ENCODE measurements at regions not wholly inside any gene's neighbourhood (a gene's known extent, or its start where the extent isn't known, plus 50 kb on each side); places are given as distances from the start of the nearest gene placed in this dataset.

- no peak overlapping the region for H3K4me3 ChIP-seq
- no peak overlapping the region for H3K27ac ChIP-seq
- in situ Hi-C loops (cut with MboI; ENCODE audit: low pct_unique_long_range_greater_than_20kb in 2 of 9, low sequenced_read_pairs in 9 of 9, unreplicated experiment in 9 of 9): no loop called here
- WGBS, 10 experiments: 0 to 87% (median 42%) methylated on average over 1 to 3 of the region's 3 CpGs; no CpG with 5 or more reads in 3 of the 10 experiments
- H3K4me1 ChIP-seq (replicated peaks in 1 of 2): no peaks in the 10 kb centered on the region
- ATAC-seq (replicated peaks in 6 of 8): peak in 4 of 8 experiments; percentile 38 to 83 (median 60)
These were observed 72.2 kb downstream of the PRDM9 start for GRCh38 chr5:23579566-23579965.

GRCh38 chr5:23583081-23583480 lies 75.7 kb downstream of the PRDM9 start:
- WGBS, 10 experiments: 0 to 100% (median 73%) methylated on average over 1 to 3 of the region's 3 CpGs; no CpG with 5 or more reads in 1 of the 10 experiments
- Histone ChIP-seq H3K4me1 (replicated peaks in 1 of 2) (peaks cover 0 to 4% of the 10 kb centered on the region in 2 donors), H3K4me3 (no peak overlapping the region), H3K27ac (no peak overlapping the region)
- no peak for ATAC-seq (replicated peaks in 6 of 8)
- in situ Hi-C loops (cut with MboI; ENCODE audit: low pct_unique_long_range_greater_than_20kb in 2 of 9, low sequenced_read_pairs in 9 of 9, unreplicated experiment in 9 of 9): no loop called here

- Histone ChIP-seq H3K4me3 (no peak overlapping the region), H3K4me1 (replicated peaks in 1 of 2) (peaks cover 0 to 16% of the 10 kb centered on the region in 2 donors), H3K27ac (no peak overlapping the region)
- ATAC-seq (replicated peaks in 6 of 8): peak in 5 of 8 experiments; percentile 96 to 99 (median 99)
- in situ Hi-C loops (cut with MboI; ENCODE audit: low pct_unique_long_range_greater_than_20kb in 2 of 9, low sequenced_read_pairs in 9 of 9, unreplicated experiment in 9 of 9): no loop called here
- WGBS, 10 experiments: 0 to 68% (median 56%) methylated on average over 1 to 3 of the region's 3 CpGs; no CpG with 5 or more reads in 3 of the 10 experiments
These were observed 81.5 kb downstream of the PRDM9 start for GRCh38 chr5:23588841-23589326.

GRCh38 chr5:23591250-23591649 lies 83.8 kb downstream of the PRDM9 start:
- WGBS, 10 experiments: 0 to 100% (median 47%) methylated on average over 2 to 4 of the region's 4 CpGs; no CpG with 5 or more reads in 2 of the 10 experiments
- in situ Hi-C loops (cut with MboI; ENCODE audit: low pct_unique_long_range_greater_than_20kb in 2 of 9, low sequenced_read_pairs in 9 of 9, unreplicated experiment in 9 of 9): no loop called here
- no peak for ATAC-seq (replicated peaks in 6 of 8)

GRCh38 chr5:23606927-23607326 lies 99.5 kb downstream of the PRDM9 start:
- WGBS, 10 experiments: 23 to 100% (median 55%) methylated on average over 1 to 2 of the region's 2 CpGs; no CpG with 5 or more reads in 1 of the 10 experiments
- peak in 3 of 8 experiments; percentile 47 to 73 (median 64) for ATAC-seq (replicated peaks in 6 of 8)
- Histone ChIP-seq H3K4me3 (no peak overlapping the region), H3K4me1 (replicated peaks in 1 of 2) (no peaks in the 10 kb centered on the region), H3K27ac (no peak overlapping the region)
- in situ Hi-C loops (cut with MboI; ENCODE audit: low pct_unique_long_range_greater_than_20kb in 2 of 9, low sequenced_read_pairs in 9 of 9, unreplicated experiment in 9 of 9): no loop called here

More at GRCh38 chr5:23591250-23591649, 83.8 kb downstream of the PRDM9 start:
- Histone ChIP-seq H3K4me3 (no peak overlapping the region), H3K27ac (no peak overlapping the region), H3K4me1 (replicated peaks in 1 of 2) (peaks cover 0 to 16% of the 10 kb centered on the region in 2 donors)

GRCh38 chr5:23612701-23613100 lies 105.3 kb downstream of the PRDM9 start:
- Histone ChIP-seq H3K4me1 (replicated peaks in 1 of 2) (no peaks in the 10 kb centered on the region), H3K4me3 (no peak overlapping the region), H3K27ac (no peak overlapping the region)
- in situ Hi-C loops (cut with MboI; ENCODE audit: low pct_unique_long_range_greater_than_20kb in 2 of 9, low sequenced_read_pairs in 9 of 9, unreplicated experiment in 9 of 9): no loop called here
- 8 to 100% (median 48%) methylated on average over 1 to 2 of the region's 2 CpGs; no CpG with 5 or more reads in 2 of the 10 experiments for WGBS, 10 experiments
- no peak for ATAC-seq (replicated peaks in 6 of 8)

- H3K4me1 ChIP-seq (replicated peaks in 1 of 2): no peaks in the 10 kb centered on the region
- no peak overlapping the region for H3K4me3 ChIP-seq
- no peak for ATAC-seq (replicated peaks in 6 of 8)
- in situ Hi-C loops (cut with MboI; ENCODE audit: low pct_unique_long_range_greater_than_20kb in 2 of 9, low sequenced_read_pairs in 9 of 9, unreplicated experiment in 9 of 9): no loop called here
- 0 to 100% (median 83%) methylated on average over 1 of the region's 1 CpG for WGBS, 10 experiments
- no peak overlapping the region for H3K27ac ChIP-seq
These were observed 106.2 kb downstream of the PRDM9 start for GRCh38 chr5:23613566-23613965.

- ATAC-seq (replicated peaks in 6 of 8): no peak
- no peaks in the 10 kb centered on the region for H3K4me1 ChIP-seq (replicated peaks in 1 of 2)
- in situ Hi-C loops (cut with MboI; ENCODE audit: low pct_unique_long_range_greater_than_20kb in 2 of 9, low sequenced_read_pairs in 9 of 9, unreplicated experiment in 9 of 9): no loop called here
- no peak overlapping the region for H3K4me3 ChIP-seq
- H3K27ac ChIP-seq: no peak overlapping the region
- WGBS, 10 experiments: 0 to 100% (median 0%) methylated on average over 1 of the region's 1 CpG; no CpG with 5 or more reads in 5 of the 10 experiments
These were observed 107.0 kb downstream of the PRDM9 start for GRCh38 chr5:23614422-23614821.

- H3K4me1 ChIP-seq (replicated peaks in 1 of 2): no peaks in the 10 kb centered on the region
- in situ Hi-C loops (cut with MboI; ENCODE audit: low pct_unique_long_range_greater_than_20kb in 2 of 9, low sequenced_read_pairs in 9 of 9, unreplicated experiment in 9 of 9): no loop called here
- WGBS, 10 experiments: 15 to 100% (median 88%) methylated on average over 2 to 4 of the region's 4 CpGs
- no peak overlapping the region for H3K4me3 ChIP-seq
- ATAC-seq (replicated peaks in 6 of 8): no peak
- H3K27ac ChIP-seq: no peak overlapping the region
These were observed 119.6 kb downstream of the PRDM9 start for GRCh38 chr5:23626961-23627360.

GRCh38 chr5:23627976-23628375 lies 120.6 kb downstream of the PRDM9 start:
- Histone ChIP-seq H3K4me3 (no peak overlapping the region), H3K27ac (no peak overlapping the region), H3K4me1 (replicated peaks in 1 of 2) (no peaks in the 10 kb centered on the region)
- 0 to 100% (median 64%) methylated on average over 1 to 3 of the region's 3 CpGs for WGBS, 10 experiments
- in situ Hi-C loops (cut with MboI; ENCODE audit: low pct_unique_long_range_greater_than_20kb in 2 of 9, low sequenced_read_pairs in 9 of 9, unreplicated experiment in 9 of 9): no loop called here
- no peak for ATAC-seq (replicated peaks in 6 of 8)

GRCh38 chr5:23629396-23629795 lies 122.0 kb downstream of the PRDM9 start:
- in situ Hi-C loops (cut with MboI; ENCODE audit: low pct_unique_long_range_greater_than_20kb in 2 of 9, low sequenced_read_pairs in 9 of 9, unreplicated experiment in 9 of 9): no loop called here
- WGBS, 10 experiments: 17 to 100% (median 72%) methylated on average over 1 to 2 of the region's 2 CpGs
- no peak overlapping the region for H3K27ac ChIP-seq
- H3K4me1 ChIP-seq (replicated peaks in 1 of 2): no peaks in the 10 kb centered on the region
- ATAC-seq (replicated peaks in 6 of 8): no peak
- no peak overlapping the region for H3K4me3 ChIP-seq

- Histone ChIP-seq H3K4me1 (replicated peaks in 1 of 2) (no peaks in the 10 kb centered on the region), H3K27ac (no peak overlapping the region), H3K4me3 (no peak overlapping the region)
- ATAC-seq (replicated peaks in 6 of 8): peak in 1 of 8 experiments; percentile 57
- WGBS, 10 experiments: 17 to 100% (median 60%) methylated on average over 1 to 2 of the region's 2 CpGs; no CpG with 5 or more reads in 6 of the 10 experiments
- in situ Hi-C loops (cut with MboI; ENCODE audit: low pct_unique_long_range_greater_than_20kb in 2 of 9, low sequenced_read_pairs in 9 of 9, unreplicated experiment in 9 of 9): no loop called here
These were observed 124.1 kb downstream of the PRDM9 start for GRCh38 chr5:23631302-23632045.

GRCh38 chr5:23635938-23636337 lies 128.5 kb downstream of the PRDM9 start:
- no peak overlapping the region for H3K4me3 ChIP-seq
- in situ Hi-C loops (cut with MboI; ENCODE audit: low pct_unique_long_range_greater_than_20kb in 2 of 9, low sequenced_read_pairs in 9 of 9, unreplicated experiment in 9 of 9): no loop called here
- ATAC-seq (replicated peaks in 6 of 8): no peak

GRCh38 chr5:23639326-23639725 lies 131.9 kb downstream of the PRDM9 start:
- 20 to 83% (median 73%) methylated on average over 1 of the region's 1 CpG; no CpG with 5 or more reads in 4 of the 10 experiments for WGBS, 10 experiments
- no peak for ATAC-seq (replicated peaks in 6 of 8)

More at GRCh38 chr5:23635938-23636337, 128.5 kb downstream of the PRDM9 start:
- Histone ChIP-seq H3K4me1 (replicated peaks in 1 of 2) (no peaks in the 10 kb centered on the region), H3K27ac (no peak overlapping the region)

More at GRCh38 chr5:23639326-23639725, 131.9 kb downstream of the PRDM9 start:
- Histone ChIP-seq H3K27ac (no peak overlapping the region), H3K4me1 (replicated peaks in 1 of 2) (no peaks in the 10 kb centered on the region), H3K4me3 (no peak overlapping the region)
- in situ Hi-C loops (cut with MboI; ENCODE audit: low pct_unique_long_range_greater_than_20kb in 2 of 9, low sequenced_read_pairs in 9 of 9, unreplicated experiment in 9 of 9): no loop called here

Measured in motor neuron (in vitro differentiated cells).